Type B pancreatic cell (in vitro differentiated cells): ENCODE measurements at regions not wholly inside any gene's neighbourhood (a gene's known extent, or its start where the extent isn't known, plus 50 kb on each side); places are given as distances from the start of the nearest gene placed in this dataset.
A peak's percentile ranks its signal among the peaks of the same experiment; 100 is the strongest.

Experiments
- DNase-seq: peaks from one replicate; pipeline ENCODE4 v3.0.0; 2021; ENCODE audit warnings: mixed read lengths; ENCODE audit not compliant: unreplicated experiment; ENCODE audit errors: extremely low spot score
- H3K27ac Mint-ChIP-seq: 2 replicates; pipeline ENCODE4 v1.8.0; 2021; ENCODE audit warnings: mild to moderate bottlenecking, mixed read lengths
- H3K27me3 Mint-ChIP-seq: 2 replicates; pipeline ENCODE4 v1.8.0; 2021; ENCODE audit warnings: mixed read lengths
- H3K36me3 Mint-ChIP-seq: 2 replicates; pipeline ENCODE4 v1.8.0; 2021; ENCODE audit warnings: mixed read lengths
- H3K4me1 Mint-ChIP-seq: one replicate; pipeline ENCODE4 v1.8.0; 2021; ENCODE audit warnings: mixed read lengths; ENCODE audit not compliant: unreplicated experiment
- H3K4me3 Mint-ChIP-seq: 2 replicates; pipeline ENCODE4 v1.8.0; 2021; ENCODE audit warnings: mild to moderate bottlenecking, mixed read lengths
- H3K9me3 Mint-ChIP-seq: 2 replicates; pipeline ENCODE4 v1.8.0; 2021; ENCODE audit warnings: mixed read lengths
- TF ChIP-seq, protein P1 (sequence below): fragments of 200-600 bp; sonication (generic); conservative IDR thresholded peaks from 2 replicates; pipeline ENCODE4 v1.5.0; 2021; ENCODE audit warnings: antibody characterized with exemption, mild to moderate bottlenecking

DNA sequence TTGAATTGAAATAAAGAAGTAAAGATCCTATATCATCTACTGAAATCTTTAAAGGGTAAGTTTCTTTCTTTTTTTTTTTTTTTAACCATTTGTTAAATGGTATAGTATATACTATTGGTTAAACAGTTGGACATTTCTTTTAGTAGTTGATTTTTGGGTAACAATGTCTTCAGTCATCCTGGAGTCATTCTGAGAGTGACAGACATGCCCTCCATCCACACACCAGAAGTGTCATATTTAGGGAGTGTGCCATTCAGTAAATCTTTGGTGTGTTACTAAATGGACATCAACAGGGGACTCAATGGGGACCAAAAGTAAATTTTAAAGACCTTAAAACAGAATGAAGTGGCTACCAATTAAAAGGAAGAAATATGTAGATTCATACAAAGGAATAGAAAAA, 50.8 kb upstream of the SLC39A10 start:
- Mint-ChIP-seq H3K9me3 (no peaks in the 10 kb centered on the region), H3K27me3 (no peaks in the 10 kb centered on the region), H3K4me3 (no peak overlapping the region), H3K27ac (no peak overlapping the region), H3K4me1 (peaks cover 8% of the 10 kb centered on the region), H3K36me3 (no peaks in the 10 kb centered on the region)
- DNase-seq, result no peak
- TF ChIP-seq, protein P1, sequence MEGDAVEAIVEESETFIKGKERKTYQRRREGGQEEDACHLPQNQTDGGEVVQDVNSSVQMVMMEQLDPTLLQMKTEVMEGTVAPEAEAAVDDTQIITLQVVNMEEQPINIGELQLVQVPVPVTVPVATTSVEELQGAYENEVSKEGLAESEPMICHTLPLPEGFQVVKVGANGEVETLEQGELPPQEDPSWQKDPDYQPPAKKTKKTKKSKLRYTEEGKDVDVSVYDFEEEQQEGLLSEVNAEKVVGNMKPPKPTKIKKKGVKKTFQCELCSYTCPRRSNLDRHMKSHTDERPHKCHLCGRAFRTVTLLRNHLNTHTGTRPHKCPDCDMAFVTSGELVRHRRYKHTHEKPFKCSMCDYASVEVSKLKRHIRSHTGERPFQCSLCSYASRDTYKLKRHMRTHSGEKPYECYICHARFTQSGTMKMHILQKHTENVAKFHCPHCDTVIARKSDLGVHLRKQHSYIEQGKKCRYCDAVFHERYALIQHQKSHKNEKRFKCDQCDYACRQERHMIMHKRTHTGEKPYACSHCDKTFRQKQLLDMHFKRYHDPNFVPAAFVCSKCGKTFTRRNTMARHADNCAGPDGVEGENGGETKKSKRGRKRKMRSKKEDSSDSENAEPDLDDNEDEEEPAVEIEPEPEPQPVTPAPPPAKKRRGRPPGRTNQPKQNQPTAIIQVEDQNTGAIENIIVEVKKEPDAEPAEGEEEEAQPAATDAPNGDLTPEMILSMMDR, result no peak

DNA sequence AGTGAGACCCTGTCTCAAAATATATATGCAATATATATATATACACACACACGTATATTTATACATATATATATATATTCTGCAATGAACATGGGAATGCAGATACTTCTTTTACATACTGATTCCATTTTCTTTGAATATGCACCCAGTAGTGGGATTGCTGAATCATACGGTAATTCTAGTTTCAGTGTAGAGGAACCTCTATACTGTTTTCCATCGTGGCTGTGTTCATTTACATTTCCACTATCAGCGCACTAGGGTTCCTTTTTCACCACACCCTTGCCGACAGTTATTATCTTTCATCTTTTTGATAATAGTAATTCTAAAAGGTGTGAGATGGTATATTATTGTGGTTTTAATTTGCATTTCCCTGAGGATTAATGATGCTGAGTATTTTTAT, 52.3 kb upstream of the SLC39A10 start:
- Mint-ChIP-seq H3K9me3 (no peaks in the 10 kb centered on the region), H3K36me3 (no peaks in the 10 kb centered on the region), H3K4me3 (no peak overlapping the region), H3K27ac (no peak overlapping the region), H3K4me1 (peaks cover 15% of the 10 kb centered on the region), H3K27me3 (no peaks in the 10 kb centered on the region)
- TF ChIP-seq, protein P1, result no peak
- DNase-seq, result no peak

DNA sequence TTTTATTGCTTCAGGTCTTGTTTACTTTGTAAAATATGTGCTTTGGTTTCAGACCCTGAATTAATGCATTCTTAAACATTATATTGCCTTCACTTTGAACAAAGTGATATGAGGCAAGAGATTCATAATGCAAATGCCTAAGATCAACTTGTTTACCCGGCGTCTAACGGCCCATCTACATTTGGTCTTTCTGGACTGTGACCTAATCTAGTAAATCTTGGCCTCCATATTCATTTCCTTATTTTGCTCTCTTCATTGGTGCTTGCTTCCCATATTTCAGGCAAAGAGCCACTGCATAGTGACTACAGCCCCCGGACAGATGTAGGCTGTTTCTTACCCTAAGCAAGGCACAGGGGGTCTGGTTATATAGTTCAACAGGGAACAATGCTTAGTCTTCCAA, 53.0 kb upstream of the SLC39A10 start:
- no peaks in the 10 kb centered on the region for H3K9me3 Mint-ChIP-seq
- H3K4me1 Mint-ChIP-seq, result peaks cover 16% of the 10 kb centered on the region
- H3K27me3 Mint-ChIP-seq, result no peaks in the 10 kb centered on the region
- H3K4me3 Mint-ChIP-seq, result no peak overlapping the region
- no peak for DNase-seq
- TF ChIP-seq, protein P1, result no peak
- H3K36me3 Mint-ChIP-seq, result no peaks in the 10 kb centered on the region
- no peak overlapping the region for H3K27ac Mint-ChIP-seq

DNA sequence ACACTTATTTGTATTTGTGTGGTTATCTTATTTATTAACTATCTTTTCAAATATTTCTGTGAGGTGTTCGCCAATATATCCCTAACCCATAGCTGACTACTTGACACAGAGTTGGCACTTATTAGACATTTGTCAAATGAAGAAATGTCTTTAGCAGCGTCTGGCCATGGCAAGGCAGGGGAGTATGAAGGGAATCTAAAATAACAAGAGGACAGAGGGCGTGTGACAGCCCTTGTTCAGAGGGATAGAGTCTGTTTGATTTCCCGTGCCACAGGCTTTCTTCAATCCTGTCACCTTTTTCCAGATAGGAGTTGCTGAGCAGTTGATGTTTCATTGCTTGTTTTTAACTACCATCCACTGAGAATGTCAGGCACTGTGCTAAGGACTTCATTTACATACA, 53.6 kb upstream of the SLC39A10 start:
- peaks cover 16% of the 10 kb centered on the region for H3K4me1 Mint-ChIP-seq
- TF ChIP-seq, protein P1, result no peak
- H3K36me3 Mint-ChIP-seq, result no peaks in the 10 kb centered on the region
- no peaks in the 10 kb centered on the region for H3K9me3 Mint-ChIP-seq
- no peak for DNase-seq
- no peak overlapping the region for H3K4me3 Mint-ChIP-seq
- no peaks in the 10 kb centered on the region for H3K27me3 Mint-ChIP-seq
- no peak overlapping the region for H3K27ac Mint-ChIP-seq

DNA sequence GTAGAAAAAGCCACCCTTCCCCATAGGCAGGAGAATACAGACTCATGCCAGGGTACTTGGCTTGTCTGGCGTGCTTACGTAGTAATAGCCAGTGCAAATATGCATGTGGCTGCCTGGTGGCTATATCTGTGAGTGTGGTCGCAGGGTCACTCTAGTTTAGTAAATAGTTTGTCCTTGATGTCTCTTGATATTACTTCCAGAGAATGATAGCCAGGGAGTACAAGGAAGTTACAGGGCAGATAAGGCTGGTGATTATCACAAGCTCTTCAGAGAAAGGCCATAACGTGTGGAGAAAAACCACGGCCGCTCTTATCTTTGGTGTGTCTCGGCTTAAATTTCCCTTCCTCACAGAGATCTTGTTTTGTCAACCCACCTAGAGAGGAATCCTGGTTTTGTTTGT, 54.3 kb upstream of the SLC39A10 start:
- peaks cover 16% of the 10 kb centered on the region for H3K4me1 Mint-ChIP-seq
- no peak overlapping the region for H3K4me3 Mint-ChIP-seq
- no peaks in the 10 kb centered on the region for H3K9me3 Mint-ChIP-seq
- DNase-seq, result no peak
- H3K36me3 Mint-ChIP-seq, result no peaks in the 10 kb centered on the region
- H3K27ac Mint-ChIP-seq, result no peak overlapping the region
- H3K27me3 Mint-ChIP-seq, result no peaks in the 10 kb centered on the region
- TF ChIP-seq, protein P1, result no peak

DNA sequence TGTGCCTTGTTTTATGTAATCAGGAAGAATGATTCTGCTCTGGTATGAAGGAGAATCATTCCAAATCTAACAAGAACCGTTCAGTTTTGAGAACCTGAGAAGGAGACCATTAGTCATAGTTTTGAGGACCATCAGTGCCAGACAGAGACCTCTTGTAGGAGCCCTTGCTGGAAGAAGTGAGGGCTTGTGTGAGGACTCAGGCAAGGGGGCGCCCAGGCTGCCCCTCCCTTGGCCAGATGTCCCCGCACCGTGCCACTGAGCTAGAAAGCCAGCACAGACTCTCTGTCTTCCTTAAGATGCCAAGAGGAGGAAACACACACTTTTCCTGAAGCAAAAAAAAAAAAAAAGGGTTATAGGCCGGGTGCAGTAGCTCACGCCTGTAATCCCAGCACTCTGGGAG, 55.7 kb upstream of the SLC39A10 start:
- Mint-ChIP-seq H3K36me3 (no peaks in the 10 kb centered on the region), H3K4me3 (peak overlapping the region; percentile 46), H3K9me3 (no peaks in the 10 kb centered on the region), H3K4me1 (peaks cover 20% of the 10 kb centered on the region), H3K27me3 (no peaks in the 10 kb centered on the region), H3K27ac (peak overlapping the region; percentile 20)
- TF ChIP-seq, protein P1, result no peak
- DNase-seq, result no peak
